ENCODE measurements at regions not wholly inside any gene's neighbourhood (a gene's known extent, or its start where the extent isn't known, plus 50 kb on each side); places are given as distances from the start of the nearest gene placed in this dataset.
"Not testable (repeated sequence)": the region's sequence is repeated elsewhere in the genome, so short reads cannot be mapped to it uniquely, and the experiment has no call there.

DNA sequence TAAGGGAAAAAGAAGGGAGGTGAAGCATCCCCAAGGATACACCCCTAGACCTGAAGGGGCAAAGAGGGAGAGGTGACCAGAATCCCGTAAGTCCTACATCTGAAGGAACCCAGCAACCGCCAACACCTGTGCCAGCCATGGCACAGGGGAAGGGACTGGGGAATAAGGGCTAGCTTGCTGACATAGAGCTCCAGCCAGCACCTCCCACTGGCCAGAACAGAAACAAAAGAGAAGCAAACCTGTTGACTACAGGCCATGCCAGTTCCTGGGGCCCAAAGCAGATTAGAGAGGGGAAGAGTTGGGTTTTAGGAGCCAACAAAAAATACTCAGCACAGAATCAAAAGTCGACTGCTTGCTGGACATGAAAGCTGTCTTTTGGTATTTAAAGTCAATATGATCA lies 244.6 kb downstream of the SUCLG1 start:
- DNase-seq (ENCODE audit: low read depth), result no peak

- no peak for DNase-seq (ENCODE audit: low read depth)
Observed at GRCh38 chr2:84212611-84213314, 246.3 kb downstream of the SUCLG1 start.

- DNase-seq (ENCODE audit: low read depth), result no peak
Observed at GRCh38 chr2:84209941-84210340, 249.1 kb downstream of the SUCLG1 start.

DNA sequence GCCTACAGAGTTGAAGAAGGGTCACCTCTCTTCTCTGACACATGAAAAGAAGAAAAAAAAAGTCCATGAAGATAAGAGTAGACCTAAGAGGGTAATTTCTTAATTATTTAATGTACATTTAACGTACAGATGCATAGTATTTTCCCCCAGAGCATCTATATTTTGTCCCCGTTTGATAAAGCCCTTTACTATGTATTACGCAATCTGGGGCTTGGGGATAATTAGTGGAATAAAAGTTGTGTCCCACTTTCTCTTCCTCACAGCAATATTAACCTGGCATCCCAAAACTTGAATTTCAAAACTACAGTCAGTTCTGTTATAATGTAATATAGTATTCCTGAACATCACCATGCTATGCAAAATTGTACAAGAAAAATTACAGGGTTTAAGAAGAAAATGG lies 254.1 kb downstream of the SUCLG1 start:
- no peak for DNase-seq (ENCODE audit: low read depth)

- no peak for DNase-seq (ENCODE audit: low read depth)
Observed at GRCh38 chr2:84202166-84202565, 256.9 kb downstream of the SUCLG1 start.

DNA sequence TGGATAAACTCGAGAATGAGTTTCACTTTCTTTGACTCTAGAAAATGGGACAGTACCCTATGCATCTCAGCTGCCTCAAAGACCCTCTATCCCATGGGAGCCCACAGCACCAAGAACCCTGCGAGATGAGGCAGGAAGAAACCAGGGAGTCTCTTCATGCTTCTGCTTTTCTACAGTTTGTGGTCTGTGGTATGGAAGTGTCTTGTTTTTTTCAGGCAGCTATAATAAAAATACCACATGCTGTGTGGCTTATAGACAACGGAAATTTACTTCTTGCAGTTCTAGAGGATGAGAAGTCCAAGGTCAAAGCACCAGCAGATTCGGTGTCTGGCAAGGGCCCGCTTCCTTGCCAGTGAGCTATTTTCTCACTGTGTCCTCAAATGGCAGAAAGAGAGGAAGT lies 257.9 kb downstream of the SUCLG1 start:
- DNase-seq (ENCODE audit: low read depth), result no peak

- no peak for DNase-seq (ENCODE audit: low read depth)
Observed at GRCh38 chr2:84197901-84198300, 261.2 kb downstream of the SUCLG1 start.

DNA sequence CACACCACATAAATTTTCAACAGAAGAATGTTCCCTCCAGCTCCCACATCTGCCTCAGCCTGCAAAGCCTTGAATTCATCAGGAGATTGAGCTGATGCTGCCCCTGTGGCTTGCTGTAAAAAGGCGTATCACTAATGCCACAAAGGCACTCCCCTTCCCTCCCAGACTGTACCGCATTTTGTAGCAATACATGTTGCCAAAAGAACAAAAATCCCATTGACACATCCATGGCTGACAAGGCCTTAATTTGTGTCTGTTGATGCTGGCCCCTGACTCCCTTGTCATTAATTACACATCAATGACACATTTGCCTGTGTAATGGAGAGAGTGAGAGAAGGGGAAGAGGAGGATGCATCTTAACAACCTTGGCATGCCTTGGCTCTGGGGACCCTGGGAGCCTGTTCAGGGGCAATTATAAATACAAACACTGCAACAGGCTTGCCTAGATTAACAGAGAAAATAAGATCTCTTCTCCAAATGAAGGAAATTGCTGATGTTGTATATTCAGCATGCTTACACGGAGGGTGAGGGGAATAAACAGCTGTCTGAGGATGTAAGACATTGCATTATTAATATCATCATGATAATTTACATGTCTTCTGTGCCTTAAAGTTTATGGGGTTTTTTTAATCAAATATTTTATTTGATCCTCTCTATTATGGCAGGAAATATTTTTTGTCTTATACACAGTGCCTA lies 264.0 kb downstream of the SUCLG1 start:
- DNase-seq (ENCODE audit: low read depth), result no peak

DNA sequence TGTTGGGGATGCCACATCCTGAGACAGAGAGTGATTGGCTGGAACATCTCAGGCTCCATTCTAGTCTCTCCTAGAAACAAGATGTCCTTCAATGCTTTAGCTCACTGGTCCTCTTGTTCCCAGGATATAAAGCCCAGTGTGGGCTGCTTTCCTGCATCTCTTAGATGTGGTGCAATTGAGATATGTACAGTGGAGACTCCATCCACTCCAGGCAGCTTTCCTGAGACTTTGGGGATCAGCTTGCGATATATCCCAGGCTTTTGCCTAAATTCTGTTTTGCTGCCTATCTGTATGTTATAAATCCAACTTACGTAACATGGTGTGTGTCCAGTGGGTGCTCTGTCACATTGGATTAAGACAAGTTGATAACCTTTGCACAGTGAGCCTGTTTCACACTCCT lies 264.9 kb downstream of the SUCLG1 start:
- DNase-seq (ENCODE audit: low read depth), result no peak

DNA sequence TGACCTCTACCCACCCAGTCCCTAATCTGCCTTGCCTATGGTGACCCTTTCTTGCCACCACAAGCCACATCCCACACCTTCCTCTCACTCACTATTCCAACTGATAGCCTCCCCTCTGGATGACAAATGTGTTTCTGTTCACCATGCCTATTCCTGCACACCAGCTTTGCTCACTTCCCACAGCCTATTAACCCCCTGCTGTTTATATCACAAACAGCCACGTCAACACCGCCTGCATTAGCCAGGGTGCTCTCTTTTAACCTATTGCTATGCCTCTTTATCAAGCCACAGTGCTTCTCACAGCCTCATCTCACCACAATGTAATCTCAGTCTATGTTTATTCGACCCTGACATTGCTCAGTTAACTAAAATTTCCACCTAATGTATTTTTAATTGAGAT lies 271.8 kb downstream of the SUCLG1 start:
- DNase-seq (ENCODE audit: low read depth), result no peak

DNA sequence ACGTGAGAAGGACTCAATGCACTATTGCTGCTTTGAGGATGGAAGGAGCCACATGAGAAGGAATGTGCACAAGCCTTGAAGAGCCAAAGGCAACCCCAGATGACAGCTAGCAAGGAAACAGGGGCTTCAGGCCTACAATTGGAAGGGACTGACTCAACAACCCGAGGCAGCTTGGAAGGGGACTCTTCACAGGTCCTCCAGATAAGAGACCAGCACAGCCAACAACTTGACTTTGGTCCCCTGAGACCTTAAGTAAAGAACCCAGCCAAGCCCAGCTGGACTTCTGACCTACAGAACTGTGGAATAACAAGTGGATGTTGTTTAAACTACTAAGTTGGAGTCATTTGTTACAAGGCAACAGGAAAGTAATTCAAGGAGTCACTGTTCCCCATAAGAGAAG lies 277.2 kb downstream of the SUCLG1 start:
- DNase-seq (ENCODE audit: low read depth), result no peak

- no peak for DNase-seq (ENCODE audit: low read depth)
Observed at GRCh38 chr2:84177733-84178132, 281.3 kb downstream of the SUCLG1 start.

GRCh38 chr2:84175970-84176369 lies 283.1 kb downstream of the SUCLG1 start:
- DNase-seq (ENCODE audit: low read depth), result no peak

DNA sequence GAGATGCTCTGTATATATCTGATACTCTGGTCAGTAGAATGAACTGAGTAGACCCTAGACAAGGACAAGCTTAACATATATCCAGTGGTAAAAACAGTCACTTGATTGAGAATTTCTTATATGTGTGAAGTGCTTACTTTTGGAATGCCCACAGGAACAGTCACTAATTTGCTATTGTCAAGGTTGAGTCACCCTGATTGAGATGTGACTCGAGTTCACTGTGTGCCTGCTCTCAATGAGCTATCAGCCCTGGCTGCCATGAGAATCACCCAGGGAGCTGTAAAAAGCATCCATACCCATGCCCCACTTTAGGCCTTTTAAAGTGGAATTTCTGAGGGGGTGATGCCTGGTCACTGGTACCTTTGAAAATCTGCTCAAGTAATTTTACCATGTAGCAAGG lies 283.7 kb downstream of the SUCLG1 start:
- DNase-seq (ENCODE audit: low read depth), result no peak

DNA sequence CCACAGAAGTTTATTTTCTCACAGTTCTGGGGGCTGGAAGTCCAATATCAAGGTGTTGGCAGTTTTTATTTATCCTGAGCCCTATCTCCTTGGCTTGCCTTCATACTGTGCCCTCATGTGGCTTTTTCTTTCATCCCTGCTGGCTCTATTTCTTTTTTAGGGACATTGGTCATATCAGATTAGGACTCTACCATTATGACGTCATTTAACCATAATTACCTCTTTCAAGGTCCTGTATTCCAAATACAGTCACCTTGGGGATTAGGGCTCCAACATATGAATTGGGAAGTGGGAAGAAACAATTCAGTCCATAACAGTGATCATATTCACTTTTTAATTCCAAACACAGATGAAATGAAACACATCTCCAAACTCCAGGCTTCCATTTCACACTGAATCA lies 286.0 kb downstream of the SUCLG1 start:
- DNase-seq (ENCODE audit: low read depth), result no peak

GRCh38 chr2:84170979-84171378 lies 288.1 kb downstream of the SUCLG1 start:
- DNase-seq (ENCODE audit: low read depth), result no peak

DNA sequence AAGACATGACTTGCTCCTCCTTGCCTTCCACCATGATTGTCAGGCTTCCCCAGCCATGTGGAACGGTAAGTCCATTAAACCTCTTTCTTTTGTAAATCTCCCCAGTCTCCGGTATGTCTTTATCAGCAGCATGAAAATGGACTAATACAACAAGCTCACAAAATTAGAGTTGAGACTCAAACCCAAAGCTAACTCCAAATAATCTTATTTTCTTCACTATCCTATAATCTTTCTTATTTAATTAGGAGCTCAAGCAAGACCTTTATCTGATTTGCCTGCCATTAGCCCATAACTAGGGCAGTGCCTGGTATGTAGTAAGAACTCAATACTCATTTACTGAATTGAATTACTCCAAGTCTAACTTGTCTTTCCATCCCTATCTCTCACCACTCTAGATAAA lies 289.2 kb downstream of the SUCLG1 start:
- DNase-seq (ENCODE audit: low read depth), result no peak

GRCh38 chr2:84168552-84168951 lies 290.5 kb downstream of the SUCLG1 start:
- DNase-seq (ENCODE audit: low read depth), result not testable (repeated sequence)

DNA sequence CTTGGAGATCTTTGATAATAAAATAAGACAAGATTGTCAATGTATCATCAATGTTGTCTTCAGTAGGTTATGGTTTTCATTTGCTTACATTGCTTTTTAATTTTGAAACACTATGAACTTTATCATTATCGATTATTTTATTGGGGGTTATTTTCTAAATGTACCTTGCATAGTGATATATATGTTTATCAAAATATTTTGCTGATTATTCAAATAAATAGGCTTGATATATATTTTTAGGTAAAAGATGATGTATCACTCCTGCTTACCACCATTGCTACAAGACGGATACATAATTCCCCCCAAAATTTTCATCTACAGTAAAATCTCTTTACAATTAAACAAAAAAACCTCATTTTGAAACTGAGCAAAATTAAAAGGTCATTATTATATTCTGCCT lies 293.8 kb downstream of the SUCLG1 start:
- DNase-seq (ENCODE audit: low read depth), result no peak

GRCh38 chr2:84160453-84160852 lies 298.6 kb downstream of the SUCLG1 start:
- DNase-seq (ENCODE audit: low read depth), result no peak

GRCh38 chr2:84158605-84159004 lies 300.5 kb downstream of the SUCLG1 start:
- DNase-seq (ENCODE audit: low read depth), result no peak

- no peak for DNase-seq (ENCODE audit: low read depth)
Observed at GRCh38 chr2:84152462-84152861, 306.6 kb downstream of the SUCLG1 start.

- no peak for DNase-seq (ENCODE audit: low read depth)
Observed at GRCh38 chr2:84144345-84144744, 314.7 kb downstream of the SUCLG1 start.

DNA sequence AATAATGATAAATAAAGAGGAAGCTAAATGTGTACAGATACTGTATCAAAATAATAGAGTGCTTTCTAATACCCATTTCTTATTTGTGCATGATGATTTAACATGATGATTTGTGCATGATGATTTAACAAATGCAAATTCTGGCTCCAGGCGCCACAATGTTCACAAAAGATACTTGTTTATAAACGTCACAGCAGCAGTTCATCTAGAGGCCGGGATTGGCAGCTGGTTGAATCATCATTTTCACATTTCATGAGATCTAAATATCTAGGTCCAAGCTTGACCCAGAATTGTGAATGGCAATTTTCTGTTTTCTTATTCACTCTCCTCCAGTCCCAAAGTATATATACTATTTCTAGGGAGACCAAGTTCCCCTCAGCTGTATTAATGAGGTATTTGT lies 322.0 kb downstream of the SUCLG1 start:
- DNase-seq (ENCODE audit: low read depth), result no peak

Data from amniotic epithelial cell (primary cell).